Neural crest cell (in vitro differentiated cells): ENCODE measurements at regions not wholly inside any gene's neighbourhood (a gene's known extent, or its start where the extent isn't known, plus 50 kb on each side); places are given as distances from the start of the nearest gene placed in this dataset.
"Not testable (repeated sequence)": the region's sequence is repeated elsewhere in the genome, so short reads cannot be mapped to it uniquely, and the experiment has no call there.

Experiments
- DNase-seq: peaks from one replicate; pipeline ENCODE4 v3.0.0; 2021; ENCODE audit warnings: low read depth, mixed read lengths, low spot score
- H3K27ac Mint-ChIP-seq: one replicate; pipeline ENCODE4 v1.8.0; 2021; ENCODE audit warnings: mild to moderate bottlenecking, mixed read lengths; ENCODE audit not compliant: unreplicated experiment
- H3K27me3 Mint-ChIP-seq: 2 replicates; pipeline ENCODE4 v1.8.0; 2021; ENCODE audit warnings: low read depth, mild to moderate bottlenecking, mixed read lengths
- H3K36me3 Mint-ChIP-seq: 2 replicates; pipeline ENCODE4 v1.8.0; 2021; ENCODE audit warnings: low read depth, mild to moderate bottlenecking, mixed read lengths
- H3K4me1 Mint-ChIP-seq: 2 replicates; pipeline ENCODE4 v1.8.0; 2021; ENCODE audit warnings: mixed read lengths
- H3K4me3 Mint-ChIP-seq: one replicate; pipeline ENCODE4 v1.8.0; 2021; ENCODE audit warnings: mild to moderate bottlenecking, mixed read lengths
- H3K9me3 Mint-ChIP-seq: 2 replicates; pipeline ENCODE4 v1.8.0; 2021; ENCODE audit warnings: mixed read lengths
- TF ChIP-seq, protein P1 (sequence below): fragments of 200-600 bp; sonication (generic); conservative IDR thresholded peaks from 2 replicates; pipeline ENCODE4 v1.5.0; 2021; ENCODE audit warnings: antibody characterized with exemption, mild to moderate bottlenecking

DNA sequence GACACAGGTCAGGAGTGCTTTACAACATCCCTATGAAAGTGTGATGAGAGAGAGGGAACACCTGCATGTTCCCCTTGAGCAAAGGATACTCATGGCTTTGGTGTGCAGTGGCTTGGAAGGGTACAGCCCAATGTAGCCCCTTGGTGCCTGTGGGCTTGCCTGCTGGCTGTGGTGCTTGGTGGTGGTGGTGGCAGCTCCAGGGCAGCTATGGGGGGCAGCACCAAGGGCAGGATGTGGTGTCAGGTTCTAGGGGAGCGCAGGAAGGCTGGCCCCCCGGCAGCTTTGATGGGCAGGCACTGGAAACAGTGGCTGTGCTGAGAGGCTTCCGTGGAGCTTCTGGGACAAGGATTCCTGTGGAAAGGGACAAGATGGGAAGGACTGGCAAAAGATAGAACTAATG lies 464.0 kb upstream of the ZMIZ1 start:
- H3K27ac Mint-ChIP-seq: no peak overlapping the region
- no peak for DNase-seq
- TF ChIP-seq, protein P1, sequence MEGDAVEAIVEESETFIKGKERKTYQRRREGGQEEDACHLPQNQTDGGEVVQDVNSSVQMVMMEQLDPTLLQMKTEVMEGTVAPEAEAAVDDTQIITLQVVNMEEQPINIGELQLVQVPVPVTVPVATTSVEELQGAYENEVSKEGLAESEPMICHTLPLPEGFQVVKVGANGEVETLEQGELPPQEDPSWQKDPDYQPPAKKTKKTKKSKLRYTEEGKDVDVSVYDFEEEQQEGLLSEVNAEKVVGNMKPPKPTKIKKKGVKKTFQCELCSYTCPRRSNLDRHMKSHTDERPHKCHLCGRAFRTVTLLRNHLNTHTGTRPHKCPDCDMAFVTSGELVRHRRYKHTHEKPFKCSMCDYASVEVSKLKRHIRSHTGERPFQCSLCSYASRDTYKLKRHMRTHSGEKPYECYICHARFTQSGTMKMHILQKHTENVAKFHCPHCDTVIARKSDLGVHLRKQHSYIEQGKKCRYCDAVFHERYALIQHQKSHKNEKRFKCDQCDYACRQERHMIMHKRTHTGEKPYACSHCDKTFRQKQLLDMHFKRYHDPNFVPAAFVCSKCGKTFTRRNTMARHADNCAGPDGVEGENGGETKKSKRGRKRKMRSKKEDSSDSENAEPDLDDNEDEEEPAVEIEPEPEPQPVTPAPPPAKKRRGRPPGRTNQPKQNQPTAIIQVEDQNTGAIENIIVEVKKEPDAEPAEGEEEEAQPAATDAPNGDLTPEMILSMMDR: no peak
- no peaks in the 10 kb centered on the region for H3K4me1 Mint-ChIP-seq
- no peaks in the 10 kb centered on the region for H3K27me3 Mint-ChIP-seq
- H3K36me3 Mint-ChIP-seq: peaks cover 2% of the 10 kb centered on the region
- no peak overlapping the region for H3K4me3 Mint-ChIP-seq
- peaks cover 3% of the 10 kb centered on the region for H3K9me3 Mint-ChIP-seq

DNA sequence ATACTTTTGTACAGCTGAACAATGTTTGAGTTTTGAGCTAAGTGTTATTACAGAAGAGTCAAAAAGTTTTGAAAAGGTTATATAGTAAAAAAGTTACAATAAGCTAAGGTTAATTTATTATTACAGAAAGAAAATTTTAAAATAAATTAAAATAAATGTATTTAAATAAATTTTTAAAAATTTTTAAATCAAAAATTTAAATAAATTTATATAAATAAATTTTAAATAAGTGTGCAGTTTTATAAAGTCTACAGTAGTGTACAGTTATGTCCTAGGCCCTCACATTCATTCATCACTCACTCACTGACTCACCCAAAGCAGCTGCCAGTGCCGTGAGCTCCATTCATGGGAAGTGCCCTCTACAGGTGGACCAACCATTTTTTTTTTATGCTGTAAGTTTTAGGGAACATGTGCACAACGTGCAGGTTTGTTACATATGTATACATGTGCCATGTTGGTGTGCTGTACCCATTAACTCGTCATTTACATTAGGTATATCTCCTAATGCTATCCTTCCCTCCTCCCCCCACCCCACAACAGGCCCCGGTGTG lies 462.9 kb upstream of the ZMIZ1 start:
- Mint-ChIP-seq H3K27me3 (no peaks in the 10 kb centered on the region), H3K27ac (no peak overlapping the region), H3K36me3 (peaks cover 4% of the 10 kb centered on the region), H3K4me1 (no peaks in the 10 kb centered on the region), H3K9me3 (peaks cover 8% of the 10 kb centered on the region), H3K4me3 (no peak overlapping the region)
- TF ChIP-seq, protein P1: peak; percentile 23
- no peak for DNase-seq

DNA sequence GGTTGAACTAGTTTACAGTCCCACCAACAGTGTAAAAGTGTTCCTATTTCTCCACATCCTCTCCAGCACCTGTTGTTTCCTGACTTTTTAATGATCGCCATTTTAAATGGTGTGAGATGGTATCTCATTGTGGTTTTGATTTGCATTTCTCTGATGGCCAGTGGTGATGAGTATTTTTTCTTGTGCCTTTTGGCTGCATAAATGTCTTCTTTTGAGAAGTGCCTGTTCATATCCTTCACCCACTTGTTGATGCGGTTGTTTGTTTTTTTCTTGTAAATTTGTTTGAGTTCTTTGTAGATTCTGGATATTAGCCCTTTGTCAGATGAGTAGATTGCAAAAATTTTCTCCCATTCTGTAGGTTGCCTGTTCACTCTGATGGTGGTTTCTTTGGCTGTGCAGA lies 462.0 kb upstream of the ZMIZ1 start:
- H3K4me1 Mint-ChIP-seq, H3K36me3 Mint-ChIP-seq, H3K9me3 Mint-ChIP-seq, H3K27me3 Mint-ChIP-seq, H3K4me3 Mint-ChIP-seq, H3K27ac Mint-ChIP-seq, DNase-seq: not testable (repeated sequence)

DNA sequence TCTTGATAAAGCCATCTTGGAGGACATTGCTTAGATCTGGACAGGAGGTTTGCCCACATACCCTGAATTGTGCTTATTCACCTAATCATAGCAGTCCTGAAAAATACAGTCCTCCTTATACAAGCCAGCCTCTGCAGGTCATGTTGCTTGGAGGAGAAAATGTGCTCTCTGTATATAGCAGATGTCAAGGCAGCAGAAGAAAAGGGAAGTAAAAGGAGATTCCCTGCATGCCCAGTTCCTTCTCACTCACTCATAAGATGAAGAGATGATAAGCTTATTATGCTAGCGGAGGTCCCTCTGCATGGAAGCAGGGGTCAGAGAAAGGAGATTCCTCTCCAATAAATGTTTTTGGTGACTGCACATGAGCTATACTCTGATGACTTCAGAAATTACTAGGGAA lies 458.8 kb upstream of the ZMIZ1 start:
- H3K27me3 Mint-ChIP-seq: no peaks in the 10 kb centered on the region
- H3K4me3 Mint-ChIP-seq: no peak overlapping the region
- H3K27ac Mint-ChIP-seq: no peak overlapping the region
- H3K36me3 Mint-ChIP-seq: peaks cover 4% of the 10 kb centered on the region
- TF ChIP-seq, protein P1: no peak
- peaks cover 8% of the 10 kb centered on the region for H3K9me3 Mint-ChIP-seq
- peaks cover 17% of the 10 kb centered on the region for H3K4me1 Mint-ChIP-seq
- no peak for DNase-seq

DNA sequence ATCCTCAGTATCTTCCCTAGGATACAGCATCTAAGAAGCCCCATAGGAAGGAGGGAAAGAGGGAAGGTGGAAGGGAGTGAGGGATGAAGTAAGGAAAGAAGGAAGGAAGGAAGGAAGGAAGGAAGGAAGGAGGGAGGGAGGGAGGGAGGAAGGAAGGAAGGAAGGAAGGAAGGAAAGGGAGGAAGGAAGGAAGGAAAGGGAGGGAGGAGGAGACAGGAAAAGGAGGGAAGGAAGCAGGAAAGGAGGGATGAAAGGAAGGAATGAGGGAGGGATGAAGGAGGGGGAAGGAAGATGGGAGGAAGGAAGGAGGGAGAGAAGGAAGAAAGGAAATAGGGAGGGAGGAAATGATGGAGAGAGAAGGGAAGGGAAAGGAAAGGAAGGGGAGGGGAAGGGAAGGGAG lies 455.6 kb upstream of the ZMIZ1 start:
- Mint-ChIP-seq H3K27me3 (no peaks in the 10 kb centered on the region), H3K27ac (no peak overlapping the region), H3K36me3 (peaks cover 4% of the 10 kb centered on the region), H3K9me3 (peaks cover 8% of the 10 kb centered on the region), H3K4me3 (no peak overlapping the region), H3K4me1 (peaks cover 25% of the 10 kb centered on the region)
- no peak for DNase-seq
- TF ChIP-seq, protein P1: no peak

DNA sequence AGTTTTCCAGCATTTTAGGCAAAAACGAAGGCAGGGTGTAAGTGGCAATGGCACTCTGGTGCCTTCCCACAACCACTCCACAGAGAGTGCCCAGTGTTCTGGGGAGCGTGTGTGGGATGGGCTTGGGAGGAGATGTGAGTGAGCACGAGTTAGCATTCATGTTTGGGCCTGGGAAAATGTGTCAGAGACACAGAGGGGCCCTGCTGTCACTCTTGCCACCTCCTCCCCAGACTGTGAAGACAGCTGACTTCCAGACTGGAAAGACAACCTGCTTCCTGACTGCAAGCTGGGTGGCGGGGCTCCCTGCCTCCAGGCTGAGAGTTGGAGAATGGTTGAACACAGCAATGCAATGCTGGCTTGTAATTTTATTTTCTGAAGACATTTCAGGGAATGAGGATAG lies 454.5 kb upstream of the ZMIZ1 start:
- TF ChIP-seq, protein P1: no peak
- peaks cover 5% of the 10 kb centered on the region for H3K9me3 Mint-ChIP-seq
- no peaks in the 10 kb centered on the region for H3K27me3 Mint-ChIP-seq
- peaks cover 2% of the 10 kb centered on the region for H3K36me3 Mint-ChIP-seq
- H3K4me1 Mint-ChIP-seq: peaks cover 26% of the 10 kb centered on the region
- no peak overlapping the region for H3K4me3 Mint-ChIP-seq
- no peak overlapping the region for H3K27ac Mint-ChIP-seq
- DNase-seq: no peak
